Dermis microvascular lymphatic vessel endothelial cell (primary cell): ENCODE measurements at regions not wholly inside any gene's neighbourhood (a gene's known extent, or its start where the extent isn't known, plus 50 kb on each side); places are given as distances from the start of the nearest gene placed in this dataset.
"Not testable (repeated sequence)": the region's sequence is repeated elsewhere in the genome, so short reads cannot be mapped to it uniquely, and the experiment has no call there.

Experiments used
- DNase-seq, 2 donors: peaks; one replicate each; pipeline versions ENCODE4 v3.0.0 to v3.0.0-alpha.2; 2010; ENCODE audit warnings: low read depth in 2 of 2

DNA sequence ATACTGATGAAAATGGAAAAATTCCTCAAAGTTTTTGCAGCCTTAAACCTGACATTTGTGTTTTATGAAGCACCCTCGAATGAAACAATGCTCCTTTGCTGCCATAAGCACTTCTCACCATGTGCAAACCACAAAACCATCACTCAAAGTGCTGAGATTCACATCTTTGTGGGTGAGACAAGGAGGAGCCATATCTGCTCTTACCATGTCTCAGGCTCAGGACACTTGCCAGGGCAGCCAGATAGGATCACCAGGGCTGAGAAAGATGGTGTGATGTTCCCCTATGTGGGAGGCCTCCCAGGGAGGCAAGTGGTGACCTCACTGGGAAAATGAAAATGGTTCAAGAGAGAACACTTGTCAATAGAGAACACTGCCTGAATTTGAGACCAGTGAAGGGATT is 120.4 kb downstream of the CCDC34 start:
- DNase-seq = no peak

DNA sequence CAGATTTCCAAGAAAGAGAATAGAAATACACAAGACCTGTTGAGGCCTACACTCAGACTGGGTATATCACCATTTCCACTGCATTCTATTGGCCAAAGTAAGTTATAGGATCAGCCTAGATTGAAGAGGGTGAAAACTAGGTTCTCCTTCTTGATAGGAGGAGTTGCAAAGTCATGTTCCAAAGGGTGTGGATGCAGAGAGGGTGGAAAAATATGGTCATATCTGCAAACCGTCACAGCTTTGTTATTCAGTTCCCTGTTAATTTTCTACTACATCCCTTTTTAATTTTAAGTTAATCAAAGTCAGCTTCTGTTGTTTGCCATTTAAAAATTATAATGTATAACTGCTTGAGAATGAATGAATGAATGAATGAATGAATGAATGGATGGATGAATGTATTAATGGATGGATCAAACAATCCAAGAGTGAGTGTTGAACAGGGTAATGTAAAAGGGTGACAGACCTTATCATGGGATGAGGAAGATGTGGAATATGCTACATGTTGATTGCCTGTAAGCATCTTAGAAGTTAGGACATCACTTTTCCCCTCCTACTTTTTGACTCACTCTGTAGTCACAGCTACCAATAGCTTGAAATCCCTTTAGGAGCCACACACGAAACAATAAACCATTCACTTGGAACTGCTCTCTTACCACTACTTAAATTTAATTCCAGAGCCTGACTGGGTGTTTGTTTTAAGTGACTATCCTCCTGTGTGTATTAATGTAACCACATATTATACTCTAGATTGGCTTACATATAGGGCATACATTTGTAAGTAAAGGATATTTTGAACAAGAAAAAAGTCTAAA is 121.5 kb downstream of the CCDC34 start:
- no peak for DNase-seq

DNA sequence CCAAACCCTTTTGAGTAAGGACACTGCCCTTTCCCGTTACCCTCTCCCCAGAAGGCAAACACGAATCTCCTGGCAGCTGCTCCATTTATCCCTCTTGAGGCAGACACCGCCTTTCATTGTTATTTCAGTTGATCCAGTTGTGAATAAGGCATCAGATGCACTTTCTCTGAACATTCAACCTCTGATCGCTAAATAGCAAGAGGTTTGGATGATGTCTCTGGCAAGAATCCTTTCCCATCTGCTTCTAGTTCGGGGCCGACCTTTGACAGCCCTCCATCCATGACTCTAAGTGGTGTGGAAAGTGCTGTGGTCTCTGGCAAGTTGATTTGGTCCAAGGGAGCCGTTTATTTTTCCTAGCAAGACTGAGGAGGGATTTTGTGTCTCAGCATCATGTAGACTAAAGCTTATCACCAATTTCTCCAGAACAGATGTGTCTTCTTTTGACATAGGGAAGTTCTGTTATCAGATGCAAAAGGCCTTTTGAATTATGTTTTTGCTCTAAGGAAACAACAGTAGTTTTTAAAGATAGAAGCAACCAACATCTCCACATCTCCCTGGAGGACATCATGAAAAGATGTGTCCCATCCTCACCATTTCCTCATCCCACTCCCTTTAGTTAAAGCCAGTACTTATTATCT is 123.6 kb downstream of the CCDC34 start:
- DNase-seq = no peak

DNA sequence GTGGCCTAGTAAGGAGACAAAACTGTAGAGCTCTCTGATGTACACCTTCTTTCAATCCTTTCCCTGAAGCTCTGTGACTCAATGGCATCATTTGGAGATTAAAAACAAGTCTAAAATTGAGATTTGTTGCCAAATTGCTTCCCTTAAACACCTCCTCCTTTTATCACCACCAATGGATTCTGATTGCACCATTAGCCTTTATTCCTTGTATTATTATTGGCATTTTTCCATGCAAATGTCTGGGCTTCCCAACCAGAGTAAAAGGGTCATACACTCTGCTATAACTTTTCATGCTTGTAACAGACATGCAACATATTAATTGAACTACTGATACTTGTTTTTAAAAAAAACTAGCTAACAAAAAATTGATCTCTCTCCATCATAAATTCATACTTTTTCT is 124.2 kb downstream of the CCDC34 start:
- no peak for DNase-seq

DNA sequence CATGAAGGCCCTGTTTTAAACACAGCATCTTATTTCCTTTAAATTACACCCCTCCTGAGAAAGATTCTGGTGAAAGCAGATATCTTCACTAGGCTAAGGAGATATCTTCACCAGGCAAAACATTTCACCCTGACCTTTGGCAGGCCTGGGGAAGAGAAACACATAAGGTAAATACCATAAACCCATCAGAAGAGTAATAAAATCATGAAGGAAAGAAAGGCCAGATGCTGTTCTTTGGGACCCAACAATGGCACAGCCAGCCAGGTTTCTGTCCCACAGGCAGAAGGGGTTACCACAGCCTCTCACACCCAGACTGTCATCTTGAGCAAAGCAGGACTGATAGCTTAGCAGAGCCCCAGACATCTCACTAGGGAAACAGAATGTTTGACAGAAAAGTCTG is 125.4 kb downstream of the CCDC34 start:
- DNase-seq = no peak

DNA sequence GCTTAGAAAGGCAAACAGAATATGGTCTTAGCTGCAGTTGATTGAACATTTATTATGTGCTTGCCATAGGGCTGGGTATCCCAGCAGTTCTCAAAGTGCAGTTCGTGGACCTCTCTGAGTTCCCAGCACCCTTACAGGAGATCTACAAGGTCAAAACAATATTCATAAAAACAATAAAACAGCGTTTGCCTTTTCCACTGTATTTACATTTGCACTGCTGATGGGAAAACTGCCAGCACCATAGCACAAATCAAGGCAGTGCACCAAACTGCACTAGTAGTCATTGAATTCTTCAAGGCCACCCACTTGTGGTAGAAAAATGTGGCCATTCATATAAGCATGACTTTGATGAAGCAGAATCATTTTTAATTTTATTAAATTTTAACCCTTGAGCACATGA is 128.1 kb downstream of the CCDC34 start:
- DNase-seq = no peak

DNA sequence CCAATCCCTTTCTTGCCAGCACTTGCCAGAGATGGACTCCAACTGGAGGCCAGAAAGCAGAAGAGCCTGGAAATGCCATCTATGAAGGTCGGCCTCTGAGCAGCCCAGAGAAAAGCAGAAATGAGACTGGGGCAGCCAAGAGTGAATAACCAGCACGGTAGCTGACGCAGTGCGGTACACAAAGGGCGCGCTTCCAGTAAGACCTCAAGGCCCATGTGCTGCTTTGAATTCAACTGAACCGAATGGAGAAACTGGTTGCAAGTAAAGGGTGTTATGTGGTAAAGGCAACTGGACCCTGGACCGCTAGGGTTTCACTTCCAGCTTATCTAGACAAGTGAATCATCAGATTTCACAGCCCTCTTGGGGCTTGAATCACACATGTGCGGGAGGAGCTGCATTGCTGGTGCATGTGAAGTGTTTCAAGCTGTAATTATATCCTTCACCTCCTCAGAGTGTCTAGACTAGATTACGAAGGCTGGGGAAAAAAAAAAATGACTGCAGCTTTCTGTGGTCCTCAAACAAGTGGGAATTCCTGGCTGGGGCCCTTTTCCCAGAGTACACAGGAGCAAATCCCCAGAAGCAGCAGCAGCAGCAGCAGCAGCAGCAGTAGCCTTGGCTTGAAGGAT is 128.9 kb downstream of the CCDC34 start:
- no peak for DNase-seq

DNA sequence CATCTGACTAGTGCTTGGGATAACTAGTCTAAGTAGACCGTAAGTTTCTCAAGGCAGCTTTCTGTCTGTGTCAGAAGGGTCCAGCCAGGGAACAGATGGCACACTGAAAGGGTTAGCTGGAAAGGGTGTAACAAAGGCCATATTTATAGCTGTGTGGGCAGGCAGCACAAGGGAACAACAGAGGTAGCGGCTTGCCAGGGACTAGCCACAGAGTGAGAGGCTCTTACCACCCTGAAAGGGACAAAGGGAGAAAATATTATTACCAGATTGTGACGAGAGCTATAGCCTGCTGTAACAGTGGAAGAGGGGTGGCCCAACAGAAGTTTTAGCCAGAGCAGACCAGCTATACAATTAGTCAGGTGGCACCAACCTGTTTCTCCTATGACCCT is 129.4 kb downstream of the CCDC34 start:
- no peak for DNase-seq

DNA sequence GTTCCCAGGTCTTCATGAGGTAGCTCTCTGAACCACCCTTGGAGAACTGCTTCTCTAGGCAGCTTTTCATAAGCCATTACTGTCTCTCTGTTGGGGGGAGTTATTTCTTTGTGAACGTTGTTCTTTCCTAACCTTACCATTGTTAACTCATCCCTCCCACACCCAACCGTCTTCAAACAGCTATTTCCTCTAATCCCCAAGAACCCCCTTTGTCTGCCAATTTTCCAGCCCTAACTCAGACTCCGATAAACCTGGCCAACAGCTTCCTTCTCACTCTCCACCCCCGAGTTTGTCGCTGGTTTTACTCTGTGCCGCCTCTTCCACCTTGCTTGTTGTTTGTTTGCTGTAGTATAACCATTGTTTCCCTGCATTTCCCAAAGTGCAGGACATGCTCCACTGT is 131.5 kb downstream of the CCDC34 start:
- no peak for DNase-seq

DNA sequence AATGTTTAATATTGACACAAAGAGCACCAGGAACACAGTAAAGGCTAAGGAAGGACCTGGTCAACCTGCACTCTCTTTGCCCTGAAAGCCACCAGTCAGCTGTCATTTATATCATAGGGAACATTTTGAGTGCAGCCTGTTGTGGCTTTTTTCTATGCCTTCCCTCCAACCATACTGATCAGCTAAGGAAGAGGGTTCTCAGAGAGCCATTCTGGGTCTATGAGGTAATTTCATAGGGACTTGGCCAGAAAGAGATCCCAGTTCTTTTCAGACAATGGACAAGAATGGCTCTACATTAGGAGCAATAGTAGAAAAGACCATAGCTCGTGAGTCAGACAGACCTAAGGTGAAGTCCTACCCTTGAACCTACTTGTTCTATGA is 132.8 kb downstream of the CCDC34 start:
- no peak for DNase-seq

DNA sequence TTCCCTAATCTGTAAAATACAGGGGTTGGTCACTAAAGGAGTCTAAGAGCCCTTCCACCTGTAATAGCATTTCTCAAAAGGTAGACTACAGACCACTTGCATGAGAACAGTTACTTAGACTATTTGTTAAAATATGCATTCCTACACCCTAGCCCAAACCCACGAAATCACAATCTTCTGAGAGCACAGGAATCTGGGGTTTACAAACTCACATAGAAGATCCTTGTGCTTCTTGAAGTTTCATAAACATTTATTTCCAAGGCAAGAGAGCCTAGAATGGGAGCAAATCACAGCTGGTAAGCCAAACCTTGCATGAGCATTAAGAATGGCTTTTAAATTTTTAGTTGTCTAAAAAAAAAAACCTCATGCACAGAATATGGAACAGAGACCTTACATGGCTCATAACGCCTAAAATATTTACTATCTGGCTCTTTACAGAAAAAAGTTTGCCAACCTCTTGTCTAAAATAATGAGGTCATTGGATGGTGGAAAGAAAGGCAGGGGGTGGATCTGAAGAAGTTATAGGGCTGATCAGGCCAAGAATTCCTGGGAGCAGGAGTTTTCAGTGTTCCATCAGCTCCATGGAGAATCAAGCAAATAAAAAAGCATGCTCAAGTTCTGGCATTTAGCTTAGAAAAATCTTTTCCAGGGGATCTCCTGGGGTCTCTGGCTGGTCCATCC is 133.4 kb downstream of the CCDC34 start:
- no peak for DNase-seq

DNA sequence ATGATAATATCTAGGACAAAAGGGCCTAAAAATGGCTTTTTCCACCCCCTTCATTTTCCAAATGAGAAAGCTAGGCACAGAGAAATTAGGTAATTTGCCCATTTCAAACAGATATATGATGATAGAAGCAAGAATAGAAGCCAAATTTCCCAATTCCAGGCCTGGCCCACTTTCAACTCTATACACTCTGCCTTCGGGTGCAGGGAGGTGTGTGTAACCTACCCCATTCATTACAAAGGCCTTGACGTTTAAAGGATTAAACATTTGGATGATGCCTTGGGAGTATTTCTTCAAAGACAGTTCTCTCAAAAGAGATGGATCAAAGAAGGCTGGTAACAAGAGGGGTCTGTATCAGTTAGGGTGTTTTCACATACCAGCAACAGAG is 134.1 kb downstream of the CCDC34 start:
- DNase-seq = no peak

DNA sequence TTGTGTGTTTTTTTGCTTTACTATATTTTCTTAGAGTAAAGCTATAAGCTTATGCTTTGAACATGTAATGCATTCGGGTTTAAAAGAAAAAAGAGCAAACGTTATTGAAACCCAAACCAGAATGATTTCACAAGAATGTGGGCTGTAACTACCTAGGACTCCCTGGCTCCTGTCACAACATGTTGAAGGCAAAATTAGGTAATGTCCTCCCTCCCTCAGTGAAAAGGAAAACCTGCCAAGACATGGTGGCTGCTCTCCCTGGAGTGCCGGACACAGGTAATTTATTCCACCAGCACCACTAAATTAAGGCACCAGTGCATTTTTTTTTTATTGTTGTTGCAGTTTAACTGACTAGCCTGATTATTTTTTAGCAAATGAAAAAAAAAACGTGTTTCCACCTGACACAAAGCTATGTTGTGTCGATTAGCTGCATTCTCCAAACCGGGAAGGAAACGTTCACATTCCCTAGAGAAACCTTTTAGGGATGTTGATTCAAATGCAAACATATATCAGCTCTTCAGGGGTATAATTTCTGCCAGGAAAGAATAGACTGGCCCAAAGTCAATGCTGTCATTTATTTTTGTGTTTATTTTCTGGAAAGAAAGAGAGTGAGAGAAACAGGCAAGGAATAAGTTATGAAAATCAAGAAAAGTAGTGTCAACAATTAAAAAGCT is 134.6 kb downstream of the CCDC34 start:
- no peak for DNase-seq

DNA sequence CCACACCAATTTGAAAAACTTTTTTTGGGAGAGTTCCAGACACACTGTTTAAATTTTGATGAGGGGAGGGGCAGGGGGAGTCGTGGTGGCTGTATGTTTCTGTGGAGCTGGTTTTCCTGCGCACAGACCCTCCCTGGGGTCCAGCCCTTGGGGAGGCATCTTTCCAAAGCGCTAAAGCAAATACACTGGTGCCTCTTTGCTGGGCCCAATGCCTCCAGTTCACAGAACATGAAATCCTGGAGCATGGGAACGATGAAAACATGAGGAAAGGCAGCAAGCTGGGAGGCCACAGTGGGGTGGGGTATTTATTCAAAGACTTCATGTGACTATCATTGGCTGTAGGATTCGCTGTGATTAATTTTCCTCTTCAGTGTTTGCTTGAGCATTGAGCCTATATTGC is 135.3 kb downstream of the CCDC34 start:
- DNase-seq = no peak

DNA sequence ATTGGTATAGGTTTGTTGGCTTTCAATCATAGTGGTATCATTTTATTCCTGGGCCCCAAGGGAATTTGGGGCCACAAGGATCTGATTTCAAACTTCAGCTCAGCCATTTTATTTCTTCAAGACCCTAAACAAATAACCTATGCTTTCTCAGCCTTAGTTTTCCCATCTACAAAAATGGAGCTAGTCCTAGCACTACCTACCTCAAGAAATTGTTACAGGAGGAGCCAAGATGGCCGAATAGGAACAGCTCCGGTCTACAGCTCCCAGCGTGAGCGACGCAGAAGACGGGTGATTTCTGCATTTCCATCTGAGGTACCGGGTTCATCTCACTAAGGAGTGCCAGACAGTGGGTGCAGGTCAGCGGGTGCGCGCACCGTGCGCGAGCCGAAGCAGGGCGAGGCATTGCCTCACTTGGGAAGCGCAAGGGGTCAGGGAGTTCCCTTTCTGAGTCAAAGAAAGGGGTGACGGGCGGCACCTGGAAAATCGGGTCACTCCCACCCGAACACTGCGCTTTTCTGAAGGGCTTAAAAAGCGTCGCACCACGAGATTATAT is 143.5 kb downstream of the CCDC34 start:
- not testable (repeated sequence) for DNase-seq

DNA sequence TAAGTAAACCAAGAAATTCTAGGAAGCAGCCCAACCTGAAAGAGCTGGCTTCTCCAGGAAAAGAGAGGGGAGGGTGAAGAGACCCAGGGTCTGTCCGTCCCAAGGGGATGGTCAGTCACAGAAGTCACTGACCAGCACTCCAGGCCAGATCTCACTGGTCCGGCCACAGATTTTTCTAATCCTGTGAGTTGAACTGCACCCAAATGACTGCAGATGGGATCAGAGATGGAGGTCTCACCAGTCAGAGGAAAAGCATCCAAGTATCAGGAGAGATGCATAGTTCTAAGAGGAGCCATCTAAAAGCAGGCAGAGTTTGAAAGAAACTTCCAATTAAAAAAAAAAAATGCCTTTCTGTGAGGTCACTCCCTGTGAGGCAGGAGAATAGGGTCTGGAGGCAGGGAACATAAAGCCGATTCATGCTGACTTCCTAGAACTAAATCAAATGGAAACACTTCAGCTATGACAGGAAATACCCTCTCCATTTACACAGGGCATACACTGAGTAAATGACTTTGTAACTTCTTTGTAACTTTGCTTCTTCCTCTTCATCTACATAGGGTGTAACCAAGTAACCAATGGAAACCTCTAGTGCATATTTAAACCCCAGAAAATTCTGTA is 144.5 kb downstream of the CCDC34 start:
- no peak for DNase-seq

DNA sequence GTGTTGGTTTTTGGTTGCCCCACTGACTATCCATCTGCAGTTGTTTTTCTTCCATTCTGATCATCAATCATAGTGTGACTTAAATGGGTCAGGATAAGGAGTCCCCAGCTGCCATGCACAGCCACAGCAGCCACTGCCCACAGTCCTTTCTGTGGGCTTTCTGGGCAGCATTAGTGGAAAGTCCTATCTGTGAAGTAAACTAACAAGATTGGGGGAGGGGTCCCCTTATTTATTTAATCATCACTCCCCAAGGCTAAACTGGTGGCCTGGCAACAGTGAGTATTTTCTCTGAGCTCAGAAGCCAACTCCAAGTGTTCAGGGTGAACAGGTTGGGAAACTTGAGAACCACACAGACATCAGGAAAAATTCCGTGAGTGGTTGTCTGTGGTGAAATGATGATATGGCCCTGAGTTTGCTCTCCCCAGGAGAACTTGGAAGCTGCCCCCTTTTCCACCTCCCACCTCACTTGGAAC is 145.0 kb downstream of the CCDC34 start:
- DNase-seq = no peak

DNA sequence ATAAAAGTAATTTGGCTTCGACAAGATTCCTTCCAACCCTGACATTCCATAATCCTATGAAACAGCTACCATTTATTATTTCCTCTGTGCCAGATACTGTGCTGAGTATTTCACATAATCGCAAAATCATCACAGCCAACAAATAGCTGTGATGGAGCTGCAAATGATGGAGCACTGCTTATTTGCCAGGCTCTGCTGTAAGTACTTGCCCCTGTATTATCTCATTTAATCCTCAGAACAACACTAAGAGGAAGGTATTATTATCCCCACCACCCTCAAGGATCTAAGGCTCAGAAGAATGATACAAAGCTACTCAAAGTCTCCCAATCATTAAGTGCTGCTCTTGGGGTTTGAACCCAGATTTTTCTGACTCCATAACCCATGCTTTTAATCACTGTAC is 145.5 kb downstream of the CCDC34 start:
- DNase-seq = no peak

DNA sequence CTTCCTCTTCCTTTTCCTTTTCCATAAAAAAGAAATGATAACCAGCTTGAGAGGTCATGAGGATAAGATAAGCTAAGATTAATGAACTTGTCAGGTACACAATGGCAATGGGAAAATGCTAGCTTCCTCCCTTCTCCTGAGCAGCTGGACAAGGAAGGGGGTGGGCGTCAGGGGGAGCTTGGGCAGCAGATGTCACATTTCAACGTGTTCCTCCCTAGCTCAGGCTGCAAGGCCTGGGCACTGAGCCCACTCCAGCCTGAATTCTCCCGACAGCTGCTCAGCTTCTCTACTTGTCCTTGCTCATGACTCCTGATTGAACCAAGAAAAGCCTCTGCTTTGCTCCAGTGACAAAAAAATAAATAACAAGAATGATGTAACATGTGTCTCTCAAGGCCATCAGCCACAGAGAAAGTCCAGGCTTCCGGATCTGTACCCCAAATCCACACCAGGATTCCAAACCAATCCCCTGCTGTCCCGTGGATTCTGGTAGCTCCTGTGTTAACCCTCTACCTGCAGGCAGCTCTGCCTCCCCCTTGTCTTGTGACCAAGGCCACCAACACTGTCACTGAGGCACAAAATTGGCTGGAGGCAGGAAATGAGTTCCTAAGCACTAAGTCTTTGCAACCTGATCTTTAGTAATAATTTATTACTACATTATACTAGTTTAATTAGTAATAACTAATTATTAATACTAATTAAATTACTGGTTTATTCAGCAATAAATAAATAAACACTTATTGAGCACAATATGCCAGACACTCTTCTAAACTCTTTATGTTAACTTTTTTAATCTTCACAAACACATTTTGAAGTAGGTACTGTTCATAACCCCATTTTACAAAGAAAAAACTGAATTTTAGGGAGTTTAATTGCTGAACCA is 146.5 kb downstream of the CCDC34 start:
- DNase-seq = peak in 1 of 2 donors; percentile 16
